OCI-LY3 (cell line): ENCODE measurements at regions not wholly inside any gene's neighbourhood (a gene's known extent, or its start where the extent isn't known, plus 50 kb on each side); places are given as distances from the start of the nearest gene placed in this dataset.

Source experiments
- CTCF ChIP-seq: fragments of 200-600, 300-600 bp; sonication (generic); IDR thresholded peaks from 2 replicates; pipeline ENCODE4 v1.5.1; 2014; ENCODE audit warnings: antibody characterized with exemption, low read length, low read depth
- EZH2phosphoT487 ChIP-seq: fragments of 200-600 bp; shearing (Covaris generic); IDR thresholded peaks from 2 replicates; pipeline ENCODE4 v1.6.1; 2018; ENCODE audit warnings: antibody characterized with exemption, mixed run types, low read depth

DNA sequence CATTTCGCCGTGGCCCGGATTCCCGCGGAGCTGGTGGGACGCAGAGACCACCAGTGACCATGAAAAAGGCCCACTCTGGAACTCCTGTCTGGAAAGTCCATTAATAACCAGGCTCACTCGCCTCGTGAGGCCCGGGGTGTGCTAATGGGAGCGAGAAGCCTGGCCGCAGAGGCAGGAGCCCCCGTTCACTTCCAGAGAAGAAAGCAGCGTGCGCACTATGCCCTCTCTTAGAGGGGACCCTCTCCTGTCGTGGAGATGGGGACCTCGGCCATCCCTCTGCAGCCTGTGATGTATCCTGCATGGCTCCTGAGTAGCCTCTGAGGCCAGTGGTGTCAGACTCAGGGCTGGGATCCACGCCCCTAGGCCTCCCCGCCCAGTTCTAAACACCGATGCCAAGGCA, 134.1 kb upstream of the VRK1 start:
- TF ChIP-seq EZH2phosphoT487: no peak
- no peak for TF ChIP-seq CTCF
